HFF-Myc (cell line): ENCODE measurements at regions not wholly inside any gene's neighbourhood (a gene's known extent, or its start where the extent isn't known, plus 50 kb on each side); places are given as distances from the start of the nearest gene placed in this dataset.

Experiments
- DNase-seq: peaks from one replicate; pipeline ENCODE4 v3.0.0-alpha.2; 2011; ENCODE audit warnings: low read depth; ENCODE audit errors: extremely low read depth
- H3K4me3 ChIP-seq: replicated peaks from 2 replicates; pipeline ENCODE4 v1.5.1; 2011; ENCODE audit warnings: low read depth, mild to moderate bottlenecking, control low read depth, low read length
- TF ChIP-seq, protein P1 (sequence below): IDR thresholded peaks from 2 replicates; pipeline ENCODE4 v1.5.1; 2012; ENCODE audit warnings: mild to moderate bottlenecking, low read depth, low read length, control low read depth; ENCODE audit errors: missing control alignments

GRCh38 chr10:131514454-131514853 is 202.9 kb upstream of the TCERG1L start:
- TF ChIP-seq, protein P1, sequence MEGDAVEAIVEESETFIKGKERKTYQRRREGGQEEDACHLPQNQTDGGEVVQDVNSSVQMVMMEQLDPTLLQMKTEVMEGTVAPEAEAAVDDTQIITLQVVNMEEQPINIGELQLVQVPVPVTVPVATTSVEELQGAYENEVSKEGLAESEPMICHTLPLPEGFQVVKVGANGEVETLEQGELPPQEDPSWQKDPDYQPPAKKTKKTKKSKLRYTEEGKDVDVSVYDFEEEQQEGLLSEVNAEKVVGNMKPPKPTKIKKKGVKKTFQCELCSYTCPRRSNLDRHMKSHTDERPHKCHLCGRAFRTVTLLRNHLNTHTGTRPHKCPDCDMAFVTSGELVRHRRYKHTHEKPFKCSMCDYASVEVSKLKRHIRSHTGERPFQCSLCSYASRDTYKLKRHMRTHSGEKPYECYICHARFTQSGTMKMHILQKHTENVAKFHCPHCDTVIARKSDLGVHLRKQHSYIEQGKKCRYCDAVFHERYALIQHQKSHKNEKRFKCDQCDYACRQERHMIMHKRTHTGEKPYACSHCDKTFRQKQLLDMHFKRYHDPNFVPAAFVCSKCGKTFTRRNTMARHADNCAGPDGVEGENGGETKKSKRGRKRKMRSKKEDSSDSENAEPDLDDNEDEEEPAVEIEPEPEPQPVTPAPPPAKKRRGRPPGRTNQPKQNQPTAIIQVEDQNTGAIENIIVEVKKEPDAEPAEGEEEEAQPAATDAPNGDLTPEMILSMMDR = no peak
- H3K4me3 ChIP-seq = no peak overlapping the region
- DNase-seq = no peak

- DNase-seq = no peak
Observed at GRCh38 chr10:131516285-131516684, 204.8 kb upstream of the TCERG1L start.

GRCh38 chr10:131517781-131518180 is 206.3 kb upstream of the TCERG1L start:
- TF ChIP-seq, protein P1 = no peak
- DNase-seq = no peak
- H3K4me3 ChIP-seq = no peak overlapping the region

More at GRCh38 chr10:131516285-131516684, 204.8 kb upstream of the TCERG1L start:
- TF ChIP-seq, protein P1 = no peak
- H3K4me3 ChIP-seq = no peak overlapping the region

DNA sequence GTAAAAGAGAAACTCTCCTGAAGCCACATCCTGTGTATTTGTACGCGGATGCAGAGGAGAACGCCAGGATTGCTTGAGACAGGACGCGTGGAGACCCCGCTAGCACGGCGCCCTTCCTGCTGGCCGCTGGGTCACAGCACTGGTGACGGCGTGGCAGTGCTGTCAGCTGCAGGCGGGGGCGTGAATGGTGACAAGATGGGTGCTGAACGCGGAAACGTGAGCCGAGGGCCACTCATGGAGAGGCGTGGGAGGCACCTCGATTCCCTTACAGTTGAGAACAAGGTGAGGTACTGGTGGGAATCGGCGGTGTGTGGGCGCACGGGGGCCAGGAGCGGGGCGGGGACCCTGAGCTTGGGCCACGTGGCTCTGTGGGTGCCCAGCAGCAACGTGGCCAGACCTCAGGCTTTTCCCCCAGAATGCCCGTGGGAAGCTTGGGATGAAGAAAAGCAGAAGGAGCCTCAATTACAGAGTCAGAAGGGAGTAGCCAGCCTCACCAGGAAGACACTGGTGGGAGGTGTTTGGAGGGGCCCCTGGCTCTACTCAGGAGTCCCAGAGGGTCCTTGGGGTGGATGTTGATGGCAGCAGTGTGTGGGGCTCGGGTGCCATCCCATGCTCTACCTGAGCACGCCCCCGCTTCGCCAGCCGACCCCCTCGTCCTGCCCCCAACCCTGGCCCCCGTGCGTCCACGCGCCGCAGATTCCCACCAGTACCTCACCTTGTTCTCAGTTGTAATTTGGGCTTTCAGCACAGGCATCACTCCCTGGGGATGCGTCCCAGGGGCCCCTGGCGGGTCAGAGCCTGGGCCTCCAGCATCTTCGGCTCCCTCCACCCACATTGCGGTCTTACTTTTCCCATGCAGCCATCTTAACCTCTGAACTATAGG is 208.4 kb upstream of the TCERG1L start:
- DNase-seq = no peak
- TF ChIP-seq, protein P1 = no peak
- H3K4me3 ChIP-seq = no peak overlapping the region

DNA sequence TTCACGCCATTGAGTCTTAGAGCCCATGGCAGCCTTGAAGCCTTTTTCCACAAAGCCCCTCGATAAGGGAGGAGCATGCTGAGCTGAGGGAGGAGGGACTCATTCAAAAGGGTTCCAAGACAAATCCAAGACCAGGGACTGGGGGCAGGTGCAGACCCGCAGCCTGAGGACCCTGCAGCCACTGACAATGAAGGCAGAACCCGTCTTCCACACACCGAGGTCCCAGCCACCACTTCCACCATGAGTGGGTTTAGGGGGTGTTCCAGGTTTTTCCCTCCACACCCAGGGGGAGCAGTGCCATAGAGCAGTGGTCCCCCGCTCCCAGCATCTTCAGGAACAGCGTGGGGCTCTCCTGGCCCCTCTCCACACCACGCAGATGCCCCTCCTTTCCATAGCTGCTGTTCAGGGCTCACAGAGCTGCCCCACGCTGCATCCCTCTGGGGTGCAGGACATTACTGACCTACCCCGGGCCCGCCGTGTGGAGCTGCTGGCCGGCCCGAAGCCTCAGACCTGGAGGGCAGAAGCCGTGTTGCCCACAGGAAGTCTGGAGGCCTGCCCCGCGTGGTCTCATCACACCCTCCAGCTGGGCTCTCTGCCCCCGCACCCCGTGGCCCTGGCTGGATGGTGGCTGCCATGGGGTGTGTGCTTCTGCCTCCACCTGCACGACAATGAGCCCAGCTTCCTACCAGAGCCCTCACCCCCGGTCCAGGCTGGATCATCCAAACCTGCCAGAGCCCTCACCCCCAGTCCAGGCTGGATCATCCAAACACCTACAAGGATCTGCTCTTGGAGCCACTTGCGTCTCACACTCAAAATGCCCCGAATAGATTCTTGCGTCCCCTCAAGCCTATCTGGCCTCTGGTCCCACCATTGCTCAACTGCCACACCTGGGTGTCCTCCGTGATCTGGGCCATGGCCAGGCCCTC is 220.0 kb upstream of the TCERG1L start:
- TF ChIP-seq, protein P1 = no peak
- no peak overlapping the region for H3K4me3 ChIP-seq
- DNase-seq = no peak

GRCh38 chr10:131532291-131532690 is 220.8 kb upstream of the TCERG1L start:
- TF ChIP-seq, protein P1 = no peak
- H3K4me3 ChIP-seq = no peak overlapping the region
- no peak for DNase-seq
